Loucy (cell line): ENCODE measurements at regions not wholly inside any gene's neighbourhood (a gene's known extent, or its start where the extent isn't known, plus 50 kb on each side); places are given as distances from the start of the nearest gene placed in this dataset.

Experiments used
- H2AFZ ChIP-seq: fragments of 200-600 bp; sonication (generic); 2 replicates; pipeline ENCODE4 v1.6.0; 2016; ENCODE audit warnings: antibody characterized with exemption, mild to moderate bottlenecking, low read length, moderate library complexity
- H3F3A ChIP-seq: fragments of 200-600 bp; 2 replicates; pipeline ENCODE4 v1.6.0; 2016; ENCODE audit warnings: antibody characterized with exemption, low read depth, mild to moderate bottlenecking
- H3K27me3 ChIP-seq: fragments of 200-600 bp; sonication (generic); 2 replicates; pipeline ENCODE4 v1.6.1; 2014; ENCODE audit warnings: low read length, mild to moderate bottlenecking; ENCODE audit not compliant: insufficient read depth, poor library complexity, severe bottlenecking
- H3K36me3 ChIP-seq: fragments of 200-600 bp; sonication (generic); 2 replicates; pipeline ENCODE4 v1.6.1; 2016; ENCODE audit warnings: low read length; ENCODE audit not compliant: insufficient read depth
- H3K4me1 ChIP-seq: fragments of 200-600 bp; sonication (generic); 2 replicates; pipeline ENCODE4 v1.5.1; 2014; ENCODE audit warnings: low read length, mild to moderate bottlenecking; ENCODE audit not compliant: insufficient read depth, poor library complexity, severe bottlenecking
- H3K4me2 ChIP-seq: fragments of 200-600 bp; sonication (generic); 2 replicates; pipeline ENCODE4 v1.6.0; 2014; ENCODE audit warnings: antibody characterized with exemption, low read length, low read depth, mild to moderate bottlenecking; ENCODE audit not compliant: poor library complexity, severe bottlenecking
- H3K4me3 ChIP-seq: fragments of 200-600 bp; sonication (generic); 2 replicates; pipeline ENCODE4 v1.5.1; 2014; ENCODE audit warnings: low read length, mild to moderate bottlenecking, mixed read lengths; ENCODE audit not compliant: poor library complexity, severe bottlenecking
- H3K79me2 ChIP-seq: fragments of 200-600 bp; sonication (generic); 2 replicates; pipeline ENCODE4 v1.6.1; 2014; ENCODE audit warnings: low read length; ENCODE audit not compliant: insufficient read depth
- H3K9ac ChIP-seq: fragments of 200-600 bp; sonication (generic); 2 replicates; pipeline ENCODE4 v1.6.0; 2014; ENCODE audit warnings: mild to moderate bottlenecking, low read depth, low read length, moderate library complexity; ENCODE audit not compliant: poor library complexity, severe bottlenecking
- H3K9me2 ChIP-seq: fragments of 200-600 bp; sonication (generic); replicated peaks from 2 replicates; pipeline ENCODE4 v1.6.1; 2016; ENCODE audit warnings: low read depth, low read length, mixed read lengths
- H3K9me3 ChIP-seq: fragments of 200-600 bp; sonication (generic); 2 replicates; pipeline ENCODE4 v1.6.1; 2014; ENCODE audit warnings: mild to moderate bottlenecking, antibody characterized with exemption, low read length, low read depth; ENCODE audit not compliant: insufficient read depth
- H4K20me1 ChIP-seq: fragments of 200-600 bp; sonication (generic); 2 replicates; pipeline ENCODE4 v1.6.0; 2014; ENCODE audit warnings: antibody characterized with exemption, low read length, mild to moderate bottlenecking; ENCODE audit not compliant: insufficient read depth, poor library complexity, severe bottlenecking
- CTCF ChIP-seq: fragments of 200-600 bp; sonication (generic); conservative IDR thresholded peaks from 2 replicates; pipeline ENCODE4 v1.5.1; 2014; ENCODE audit warnings: mild to moderate bottlenecking, antibody characterized with exemption, low read length
- EZH2phosphoT487 ChIP-seq: fragments of 200-600 bp; IDR thresholded peaks from 2 replicates; pipeline ENCODE4 v1.6.1; 2018; ENCODE audit warnings: antibody characterized with exemption, mild to moderate bottlenecking, moderate library complexity, borderline replicate concordance

- no peak overlapping the region for H3K4me3 ChIP-seq
- TF ChIP-seq EZH2phosphoT487 (no peak), CTCF (no peak)
- no peaks in the 10 kb centered on the region for H3K4me1 ChIP-seq
- no peak overlapping the region for H3K9ac ChIP-seq
- H3K4me2 ChIP-seq, result no peak overlapping the region
- no peaks in the 10 kb centered on the region for H3K27me3 ChIP-seq
- no peaks in the 10 kb centered on the region; the same call in 1 of the 2 replicates for H3K9me2 ChIP-seq
- no peak overlapping the region for H2AFZ ChIP-seq
- peaks cover 3% of the 10 kb centered on the region; the same call in 1 of the 2 replicates for H3K9me3 ChIP-seq
- no peaks in the 10 kb centered on the region for H3F3A ChIP-seq
- no peaks in the 10 kb centered on the region for H3K79me2 ChIP-seq
- H4K20me1 ChIP-seq, result no peaks in the 10 kb centered on the region
- no peaks in the 10 kb centered on the region for H3K36me3 ChIP-seq
Measured at GRCh38 chr18:986051-986450, 81.4 kb downstream of the ADCYAP1 start.

DNA sequence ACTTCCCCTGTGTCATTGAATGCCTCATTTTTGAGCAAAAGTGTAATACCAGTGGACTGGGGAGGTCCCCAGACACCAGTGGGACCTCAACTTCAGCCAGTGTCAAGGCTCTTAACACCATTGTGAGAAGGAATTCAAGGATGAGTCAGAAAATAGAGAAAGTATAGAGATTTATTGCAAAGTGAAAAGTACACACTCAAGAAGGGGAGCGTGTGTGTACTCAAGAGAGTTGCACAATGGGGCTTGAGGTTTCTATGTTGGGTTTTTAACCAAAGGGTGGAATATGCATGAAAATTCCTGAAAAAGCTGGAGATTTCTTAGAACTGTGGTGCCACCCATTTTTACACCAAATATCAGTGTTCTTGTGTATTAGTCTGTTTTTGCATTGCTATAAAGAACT lies 81.9 kb downstream of the ADCYAP1 start:
- Histone ChIP-seq H3K27me3 (no peaks in the 10 kb centered on the region), H3K36me3 (no peaks in the 10 kb centered on the region), H3K9ac (no peak overlapping the region), H3K4me3 (no peak overlapping the region), H3K4me2 (no peak overlapping the region), H2AFZ (no peak overlapping the region), H3K9me3 (peaks cover 3% of the 10 kb centered on the region; the same call in 1 of the 2 replicates), H3K4me1 (no peaks in the 10 kb centered on the region), H3K79me2 (no peaks in the 10 kb centered on the region), H3F3A (no peaks in the 10 kb centered on the region), H4K20me1 (no peaks in the 10 kb centered on the region), H3K9me2 (no peaks in the 10 kb centered on the region; the same call in 1 of the 2 replicates)
- TF ChIP-seq EZH2phosphoT487 (no peak), CTCF (no peak)

DNA sequence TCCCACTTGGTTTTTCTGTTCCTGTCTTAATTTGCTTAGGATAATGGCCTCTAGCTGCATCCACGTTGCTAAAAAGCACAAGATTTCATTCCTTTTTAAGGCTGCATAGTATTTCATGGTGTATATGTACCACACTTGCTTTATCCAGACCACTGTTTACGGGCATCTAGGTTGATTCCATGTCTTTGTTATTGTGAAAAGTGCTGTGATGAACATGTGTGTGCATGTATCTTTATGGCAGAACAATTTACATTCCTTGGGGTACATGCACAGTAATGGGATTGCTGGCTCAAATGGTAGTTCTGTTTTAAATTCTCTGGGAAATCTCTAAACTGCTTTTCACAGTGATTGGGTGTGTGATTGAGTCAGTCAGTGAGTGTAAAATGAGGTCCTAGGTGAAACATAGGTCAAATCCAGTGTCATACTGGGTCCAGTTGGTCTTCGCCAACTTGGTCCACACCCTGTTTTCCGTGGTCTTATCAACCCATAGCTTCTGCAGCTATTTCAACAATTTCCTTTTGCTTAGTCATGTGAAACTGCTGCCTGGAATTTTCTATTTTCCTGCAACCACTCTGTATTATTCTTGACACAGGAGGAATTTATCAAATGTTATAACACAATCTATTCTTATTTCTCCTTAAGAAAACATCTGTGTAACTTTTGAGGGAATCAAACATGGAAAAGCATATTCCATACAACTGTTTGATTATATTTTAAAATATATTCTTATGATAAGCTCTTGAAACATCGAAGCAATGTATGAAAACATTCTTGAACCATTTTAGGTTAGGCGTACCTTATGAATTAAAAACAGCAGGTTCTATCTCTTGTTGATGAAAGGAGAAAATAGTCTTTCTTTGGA lies 82.9 kb downstream of the ADCYAP1 start:
- H3K4me3 ChIP-seq, result no peak overlapping the region
- no peaks in the 10 kb centered on the region for H3K4me1 ChIP-seq
- no peak overlapping the region for H3K4me2 ChIP-seq
- H3K36me3 ChIP-seq, result no peaks in the 10 kb centered on the region
- H3K9me3 ChIP-seq, result peaks cover 3% of the 10 kb centered on the region; the same call in 1 of the 2 replicates
- no peak overlapping the region for H2AFZ ChIP-seq
- no peaks in the 10 kb centered on the region for H3F3A ChIP-seq
- H4K20me1 ChIP-seq, result no peaks in the 10 kb centered on the region
- H3K9ac ChIP-seq, result no peak overlapping the region
- H3K27me3 ChIP-seq, result no peaks in the 10 kb centered on the region
- H3K79me2 ChIP-seq, result no peaks in the 10 kb centered on the region
- TF ChIP-seq CTCF (no peak), EZH2phosphoT487 (no peak)
- H3K9me2 ChIP-seq, result no peaks in the 10 kb centered on the region; the same call in 1 of the 2 replicates
